Liver (tissue), 2 donors: ENCODE measurements at regions not wholly inside any gene's neighbourhood (a gene's known extent, or its start where the extent isn't known, plus 50 kb on each side); places are given as distances from the start of the nearest gene placed in this dataset.

ENCODE experiments used
- CTCF ChIP-seq: fragments of 150-350 bp; IDR thresholded peaks from 2 replicates; pipeline ENCODE4 v1.5.1; 2017; ENCODE audit warnings: improper control_type of control experiment, low read depth, low read length; ENCODE audit not compliant: missing input control
- REST ChIP-seq: IDR thresholded peaks from 2 replicates; pipeline ENCODE4 v1.6.1; 2016; ENCODE audit warnings: antibody characterized with exemption, mild to moderate bottlenecking
- donor health status: healthy.

- TF ChIP-seq CTCF (no peak), REST (no peak)
These were observed 1786.3 kb upstream of the TENM3 start for GRCh38 chr4:180456928-180457327.
